ENCODE measurements at regions not wholly inside any gene's neighbourhood (a gene's known extent, or its start where the extent isn't known, plus 50 kb on each side); places are given as distances from the start of the nearest gene placed in this dataset.
A peak's percentile ranks its signal among the peaks of the same experiment; 100 is the strongest.
"Not testable (repeated sequence)": the region's sequence is repeated elsewhere in the genome, so short reads cannot be mapped to it uniquely, and the experiment has no call there.

DNA sequence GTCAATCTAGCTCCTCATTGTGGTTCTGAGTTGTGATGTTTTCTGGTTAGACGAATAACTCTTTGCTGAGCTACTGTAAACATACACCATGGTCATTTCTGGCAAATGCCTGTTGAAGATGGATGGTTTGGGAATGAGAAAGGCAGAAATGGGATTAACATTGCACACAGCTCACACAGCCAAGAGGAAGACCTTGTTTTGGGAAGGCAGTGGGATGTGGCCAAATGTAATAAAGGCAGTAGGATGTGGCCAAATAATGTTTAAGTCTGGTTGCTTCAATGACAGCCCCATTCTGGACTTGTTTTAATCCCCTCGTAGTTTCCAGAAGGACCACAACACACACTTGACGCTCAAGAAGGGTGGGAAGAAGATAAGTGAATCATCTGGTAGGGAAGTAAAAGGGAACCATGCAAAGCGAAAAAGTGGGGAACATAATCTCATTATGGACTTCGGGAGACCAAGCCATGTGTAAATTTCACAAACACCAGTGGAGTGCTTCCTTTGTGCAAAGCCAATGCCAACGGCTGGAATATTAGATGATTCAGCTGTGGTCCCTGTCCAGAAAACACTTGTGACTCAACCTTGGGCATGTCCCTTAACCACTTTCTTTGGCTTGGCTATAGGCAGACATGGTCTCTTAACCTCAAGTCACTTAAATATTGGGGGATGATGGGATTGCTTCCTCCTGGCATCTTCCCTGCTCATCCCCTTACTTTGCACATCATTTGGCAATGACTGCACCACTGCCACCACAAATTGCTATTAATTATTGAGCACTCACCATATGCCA, 284.4 kb upstream of the CRY1 start:
- FAIRE-seq: no peak

DNA sequence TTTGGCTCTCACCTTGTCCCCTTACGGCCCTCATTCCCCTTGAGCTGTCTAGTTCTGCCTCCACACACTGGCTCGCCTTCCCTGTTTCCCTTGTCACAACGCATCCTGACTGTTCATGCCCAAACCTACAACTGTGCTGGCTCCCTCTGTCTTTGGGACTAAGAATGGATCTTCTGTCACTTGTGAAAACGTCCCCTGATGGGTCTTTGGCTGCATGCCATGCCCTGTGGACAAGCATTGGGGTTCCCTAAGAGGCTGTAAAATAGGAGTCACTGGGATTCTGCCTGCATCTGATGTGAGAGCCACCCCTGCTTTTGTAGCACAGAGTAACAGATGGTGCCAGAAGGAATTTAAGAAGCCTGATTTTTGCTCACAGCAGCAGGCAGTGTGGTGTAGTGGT, 285.3 kb upstream of the CRY1 start:
- no peak for FAIRE-seq

DNA sequence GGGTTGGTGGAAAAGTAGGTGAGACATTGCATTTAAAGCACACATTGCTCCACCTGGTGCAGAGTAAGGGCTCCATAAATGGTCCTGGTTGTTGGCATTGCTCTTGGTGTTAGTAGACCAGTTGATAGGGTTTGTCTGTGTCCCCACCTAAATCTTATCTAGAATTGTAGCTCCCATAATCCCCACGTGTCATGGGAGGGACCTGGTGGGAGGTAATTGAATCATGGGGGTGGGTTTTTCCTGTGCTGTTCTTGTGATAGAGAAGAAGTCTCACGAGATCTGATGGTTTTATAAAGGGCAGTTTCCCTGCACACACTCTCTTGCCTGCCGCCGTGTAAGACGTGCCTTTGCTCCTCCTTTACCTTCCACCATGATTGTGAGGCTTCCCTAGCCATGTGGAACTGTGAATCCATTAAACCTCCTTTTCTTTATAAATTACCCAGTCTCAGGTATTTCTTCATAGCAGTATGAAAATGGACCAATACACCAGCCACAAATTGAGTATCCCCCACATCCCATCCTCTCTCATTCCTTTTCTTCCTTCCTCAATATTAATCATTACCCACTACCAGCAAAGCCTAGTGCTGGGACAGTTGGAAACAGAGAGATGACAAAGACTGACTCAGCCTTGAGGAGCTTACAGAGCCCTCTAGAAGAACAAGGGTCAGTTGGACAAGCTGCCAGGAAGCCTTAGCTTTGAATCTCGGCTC, 285.9 kb upstream of the CRY1 start:
- FAIRE-seq: not testable (repeated sequence)

- FAIRE-seq: no peak
These were observed 286.7 kb upstream of the CRY1 start for GRCh38 chr12:107379852-107380567.

DNA sequence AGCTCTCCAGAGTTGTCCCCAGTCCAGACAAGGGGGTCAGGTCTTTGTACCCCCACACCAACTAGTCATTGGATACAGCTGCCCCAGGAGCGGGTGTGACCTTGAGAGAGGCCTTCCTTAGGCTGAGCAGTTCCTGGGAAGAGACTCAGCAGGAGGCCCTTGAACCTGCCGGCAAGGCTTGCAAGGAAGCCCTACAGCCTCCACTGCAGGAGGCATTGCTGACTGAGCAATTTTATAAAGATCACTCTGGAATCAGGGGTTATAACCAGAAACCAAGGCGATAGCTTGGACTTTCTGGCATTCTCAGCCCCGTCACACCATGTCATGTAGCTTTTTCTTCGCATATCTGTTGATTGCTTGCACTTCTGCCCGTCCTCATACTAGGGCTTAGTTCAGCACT, 291.3 kb upstream of the CRY1 start:
- FAIRE-seq: no peak

- no peak for FAIRE-seq
These were observed 292.2 kb upstream of the CRY1 start for GRCh38 chr12:107385509-107385908.

DNA sequence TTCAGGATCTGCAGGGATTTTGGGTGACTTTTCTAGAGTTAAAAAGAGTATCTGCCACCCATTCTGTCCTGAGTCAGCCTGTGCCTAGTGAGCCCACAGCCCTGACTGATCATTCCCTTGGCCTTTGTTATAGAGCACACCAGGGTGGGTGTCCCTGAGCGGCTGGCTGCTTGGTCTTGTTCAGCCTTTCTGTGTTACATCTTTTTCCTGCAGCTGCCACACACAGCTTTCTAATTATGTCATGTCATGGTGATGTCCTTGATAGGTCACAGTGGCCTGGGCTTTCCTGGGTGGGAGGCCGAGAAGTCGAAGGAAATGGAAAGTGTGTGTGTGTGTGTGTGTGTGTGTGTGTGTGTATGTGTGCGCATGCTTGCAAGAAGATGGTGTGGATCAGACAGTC, 293.2 kb upstream of the CRY1 start:
- FAIRE-seq: no peak

DNA sequence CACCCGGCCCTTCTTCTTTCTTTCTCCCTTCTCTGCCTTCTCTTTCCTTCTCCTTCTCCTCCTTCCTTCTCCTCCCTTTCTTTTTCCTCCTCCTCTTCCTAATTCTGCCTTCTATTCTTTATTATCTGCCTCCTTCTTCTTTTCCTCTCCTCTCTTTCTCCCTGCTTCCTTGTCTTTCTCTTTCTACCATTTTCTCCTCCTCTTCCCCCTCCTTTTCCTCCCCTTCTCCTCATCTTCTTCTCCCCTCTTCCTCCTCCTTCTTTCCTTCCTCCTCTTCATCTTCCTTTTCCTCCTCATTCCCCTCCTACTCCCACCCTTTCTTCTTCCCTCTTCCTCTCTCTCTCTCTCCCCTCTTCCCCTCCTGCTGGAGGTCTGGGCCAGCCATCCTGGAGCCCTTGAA, 294.9 kb upstream of the CRY1 start:
- no peak for FAIRE-seq

DNA sequence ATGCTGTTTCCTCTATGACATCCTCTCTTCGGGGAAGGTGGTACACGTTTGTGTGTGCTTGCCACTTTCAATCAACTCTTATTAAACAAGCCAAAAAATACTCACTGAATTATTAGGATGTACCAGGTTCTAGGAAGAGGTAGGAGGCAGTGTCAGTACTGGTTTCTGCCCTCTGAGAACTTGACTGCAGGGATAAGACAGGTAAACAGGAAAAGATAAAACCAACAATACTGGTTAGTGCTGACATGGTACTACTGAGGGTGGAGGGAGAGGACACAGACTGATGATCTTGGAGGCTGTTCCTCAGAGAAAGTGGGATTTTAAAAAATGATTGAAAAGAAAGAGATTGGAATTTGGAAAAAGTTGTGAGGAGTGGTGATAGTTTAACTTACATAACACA, 295.2 kb upstream of the PWP1 start:
- FAIRE-seq: no peak

GRCh38 chr12:107393043-107393717, 292.4 kb upstream of the PWP1 start:
- no peak for FAIRE-seq

- no peak for FAIRE-seq
These were observed 290.9 kb upstream of the PWP1 start for GRCh38 chr12:107394693-107395092.

GRCh38 chr12:107395817-107396216, 289.8 kb upstream of the PWP1 start:
- no peak for FAIRE-seq

GRCh38 chr12:107396991-107397390, 288.6 kb upstream of the PWP1 start:
- no peak for FAIRE-seq

GRCh38 chr12:107397890-107398500, 287.6 kb upstream of the PWP1 start:
- no peak for FAIRE-seq

GRCh38 chr12:107399046-107399445, 286.6 kb upstream of the PWP1 start:
- no peak for FAIRE-seq

GRCh38 chr12:107400686-107401447, 284.7 kb upstream of the PWP1 start:
- FAIRE-seq: no peak

GRCh38 chr12:107402041-107403022, 283.3 kb upstream of the PWP1 start:
- FAIRE-seq: peak; percentile 11

DNA sequence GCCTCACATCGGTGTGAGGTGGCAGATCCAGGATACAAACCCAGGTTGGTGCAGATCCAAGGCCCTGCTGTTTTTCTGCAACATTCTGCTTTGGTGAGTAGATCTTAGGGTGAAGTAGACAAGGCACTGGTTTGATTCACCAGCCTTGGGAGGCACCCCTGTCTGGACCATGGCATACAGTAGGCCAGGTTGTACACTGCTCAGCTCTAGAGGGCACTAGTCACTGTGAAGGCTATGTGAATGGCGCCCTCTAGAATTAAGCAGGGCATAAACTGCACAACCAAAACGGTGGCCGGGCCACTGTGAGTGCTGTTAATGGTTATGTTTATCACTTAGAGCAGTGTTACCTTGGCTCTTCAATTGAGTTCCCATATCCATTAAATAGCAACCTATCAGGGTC, 280.6 kb upstream of the PWP1 start:
- FAIRE-seq: no peak

DNA sequence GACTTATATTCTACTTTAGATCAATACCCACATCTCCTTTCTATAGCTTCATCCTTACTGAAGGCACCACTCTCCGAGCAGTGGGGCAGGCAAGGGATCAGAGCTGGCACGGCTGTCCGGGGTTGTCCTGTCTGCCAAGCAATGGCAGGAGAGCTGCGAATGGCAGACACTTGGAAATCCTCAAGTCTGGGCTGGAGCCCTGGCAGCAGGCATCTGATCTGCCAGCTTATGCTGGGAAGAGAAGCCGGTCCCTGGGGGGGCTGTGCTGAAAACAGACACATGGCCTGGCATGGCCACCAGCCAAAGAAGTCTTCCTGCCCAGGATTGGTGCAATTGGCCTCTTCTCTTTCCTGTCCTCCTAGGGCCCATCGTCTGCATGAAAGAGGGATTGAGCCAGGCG, 280.2 kb upstream of the PWP1 start:
- no peak for FAIRE-seq

DNA sequence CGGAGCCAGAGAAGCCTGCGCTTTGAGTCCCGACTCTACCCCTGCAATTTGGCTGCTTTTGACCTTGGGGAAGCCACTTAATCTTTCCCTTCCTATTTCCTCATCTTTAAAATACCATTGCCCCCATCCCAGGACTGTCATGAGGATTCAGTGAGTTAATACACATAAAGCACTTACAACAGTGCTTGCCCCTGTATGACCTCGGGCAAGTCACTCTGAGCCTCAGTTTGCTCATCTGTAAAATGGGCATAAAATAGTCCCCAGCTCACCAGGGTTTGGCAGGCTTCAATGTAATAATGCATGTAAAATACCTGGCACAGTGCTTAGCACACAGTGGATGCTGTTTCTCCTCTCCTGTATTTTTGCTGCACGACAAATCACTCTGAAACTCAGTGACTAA, 278.7 kb upstream of the PWP1 start:
- no peak for FAIRE-seq
